ENCODE measurements at regions not wholly inside any gene's neighbourhood (a gene's known extent, or its start where the extent isn't known, plus 50 kb on each side); places are given as distances from the start of the nearest gene placed in this dataset.

DNA sequence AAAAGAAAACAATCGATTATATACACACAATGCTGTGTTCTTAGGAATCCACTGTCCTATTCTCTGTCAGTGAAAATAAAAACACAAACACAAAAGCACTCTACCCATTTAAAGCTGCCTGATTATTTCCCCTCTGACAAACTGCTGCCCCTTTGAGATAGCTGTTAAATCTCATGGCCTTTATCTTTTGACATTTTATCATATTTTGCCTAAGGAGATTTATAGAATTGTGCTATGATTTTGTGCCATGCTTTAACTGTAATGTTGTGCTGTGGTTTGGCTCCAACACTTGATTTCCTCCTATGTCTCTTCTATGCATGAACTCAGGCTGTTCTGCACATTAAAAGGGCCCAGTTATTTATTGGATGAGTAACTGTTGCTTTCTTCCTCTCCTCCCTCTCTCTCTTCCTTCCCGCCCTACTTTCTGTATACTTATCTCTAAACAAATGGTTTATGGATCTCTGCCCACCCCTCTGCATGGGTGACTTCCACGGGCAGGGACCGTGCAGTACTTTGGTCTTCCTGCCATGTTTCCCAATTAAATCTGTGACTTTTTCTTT is 1096.6 kb downstream of the TSN start:
- no peak for DNase-seq

DNA sequence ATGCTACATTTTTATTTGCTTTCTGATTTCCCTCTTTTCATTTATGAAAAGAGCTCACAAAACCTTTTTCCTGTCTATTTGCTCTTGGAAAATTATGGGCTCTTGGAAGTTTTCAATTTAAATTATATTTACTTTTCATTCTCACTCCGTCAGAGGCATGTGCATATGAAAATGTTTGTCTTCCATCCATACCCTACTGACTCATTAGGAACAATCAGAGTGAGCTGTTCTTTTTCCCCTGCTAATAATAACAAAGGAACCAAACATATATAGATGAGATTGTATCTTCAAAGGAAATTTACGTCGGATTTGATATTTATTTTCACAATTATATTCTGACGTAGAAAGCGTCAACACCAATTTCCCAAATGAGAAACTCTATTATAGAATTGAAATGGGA is 1101.2 kb downstream of the TSN start:
- no peak for DNase-seq

DNA sequence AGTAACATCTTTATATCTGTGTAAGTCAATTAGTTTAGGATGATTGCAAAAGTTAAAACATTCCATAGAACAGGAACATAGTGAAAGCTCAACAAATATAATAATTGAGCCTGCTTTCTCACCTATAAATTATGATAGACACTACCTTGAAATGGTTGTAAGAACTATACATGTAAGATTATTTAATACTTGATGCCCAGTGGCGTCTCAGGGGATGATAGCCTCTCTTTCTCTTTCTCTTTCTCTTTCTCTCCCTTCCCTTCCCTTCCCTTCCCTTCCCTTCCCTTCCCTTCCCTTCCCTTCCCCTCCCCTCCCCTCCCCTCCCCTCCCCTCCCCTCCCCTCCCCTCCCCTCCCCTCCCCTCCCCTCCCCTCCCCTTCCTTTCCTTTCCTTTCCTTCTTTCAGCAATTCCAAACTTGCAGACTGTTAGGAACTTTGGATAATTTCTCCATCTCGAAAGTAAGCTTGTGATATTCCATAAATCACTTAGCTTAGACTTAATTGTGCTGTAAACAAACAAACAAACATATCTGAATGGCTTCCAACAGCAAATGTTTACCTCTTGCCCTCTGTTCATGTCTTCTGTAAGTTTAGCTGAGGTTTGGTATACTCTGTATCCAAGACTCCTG is 1102.7 kb downstream of the TSN start:
- no peak for DNase-seq

DNA sequence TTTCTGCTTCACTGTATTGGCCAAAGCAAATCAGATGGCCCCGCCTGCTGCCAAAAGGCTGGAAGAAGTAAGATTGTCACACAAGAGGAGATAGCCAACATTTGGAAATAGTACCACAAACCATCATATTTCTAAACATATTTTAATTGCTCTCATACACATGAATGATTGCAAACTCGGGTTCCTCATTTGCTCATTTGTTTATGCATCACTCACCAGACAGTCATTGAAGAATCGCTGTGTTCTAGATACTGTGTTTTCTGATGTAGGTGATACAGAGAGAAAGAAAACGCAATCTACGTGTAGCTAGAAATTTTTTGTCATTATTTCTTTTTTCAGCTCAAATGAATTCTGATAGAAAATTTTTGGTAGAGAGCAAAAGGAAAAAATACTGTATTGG is 1103.4 kb downstream of the TSN start:
- no peak for DNase-seq

DNA sequence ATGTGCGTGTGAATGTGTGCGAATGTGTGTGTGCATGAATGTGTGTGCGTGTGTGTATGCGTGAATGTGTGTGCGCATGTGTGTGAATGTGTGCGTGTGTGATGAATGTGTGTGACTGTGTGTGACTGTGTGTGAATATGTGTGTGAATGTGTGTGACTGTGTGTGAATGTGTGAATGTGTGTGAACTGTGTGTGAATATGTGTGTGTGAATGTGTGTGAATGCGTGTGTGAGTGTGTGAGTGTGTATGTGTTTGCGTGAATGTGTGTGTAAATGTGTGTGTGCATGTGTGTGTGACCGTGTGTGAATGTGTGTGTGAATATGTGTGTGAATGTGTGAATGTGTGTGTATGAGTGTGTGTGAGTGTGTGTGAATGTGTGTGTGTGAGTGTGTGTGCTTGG is 1103.8 kb downstream of the TSN start:
- no peak for DNase-seq

DNA sequence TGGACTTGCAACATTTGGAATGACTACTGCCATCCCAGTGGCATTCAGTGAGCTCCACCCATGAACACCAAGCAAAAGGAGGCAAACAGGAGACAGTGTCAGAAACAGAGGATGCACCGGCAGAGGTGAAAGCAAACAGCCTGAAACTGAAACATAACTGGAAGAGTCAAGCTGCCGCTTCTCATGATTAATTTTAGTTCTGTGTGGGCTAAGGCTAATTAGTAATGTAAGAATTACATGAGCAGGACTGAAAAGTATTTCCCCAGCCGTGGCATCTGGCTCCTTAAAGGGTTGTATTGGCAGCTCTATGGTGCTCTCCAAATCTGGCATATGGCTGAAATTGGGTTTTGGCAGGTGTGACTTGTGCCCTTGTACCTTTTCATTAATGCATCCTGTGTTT is 1108.1 kb downstream of the TSN start:
- no peak for DNase-seq

DNA sequence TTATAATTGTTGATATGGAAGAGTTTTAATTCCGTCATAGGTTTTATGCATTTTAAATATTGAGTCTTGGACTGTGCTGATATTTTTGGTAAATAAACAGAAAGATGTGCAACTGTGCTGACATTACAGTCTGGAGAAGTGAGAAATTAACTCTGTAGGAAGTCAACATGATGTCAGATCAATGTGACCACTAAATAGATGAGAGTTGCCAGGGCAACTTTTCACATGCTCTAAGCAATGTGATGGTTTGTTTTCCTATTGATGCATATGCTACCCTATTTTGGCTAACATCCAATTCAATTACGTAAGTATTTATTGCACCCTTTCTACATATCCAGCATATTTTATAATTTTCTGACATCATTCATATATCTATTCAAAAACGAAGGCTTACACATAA is 1109.3 kb downstream of the TSN start:
- DNase-seq: no peak

DNA sequence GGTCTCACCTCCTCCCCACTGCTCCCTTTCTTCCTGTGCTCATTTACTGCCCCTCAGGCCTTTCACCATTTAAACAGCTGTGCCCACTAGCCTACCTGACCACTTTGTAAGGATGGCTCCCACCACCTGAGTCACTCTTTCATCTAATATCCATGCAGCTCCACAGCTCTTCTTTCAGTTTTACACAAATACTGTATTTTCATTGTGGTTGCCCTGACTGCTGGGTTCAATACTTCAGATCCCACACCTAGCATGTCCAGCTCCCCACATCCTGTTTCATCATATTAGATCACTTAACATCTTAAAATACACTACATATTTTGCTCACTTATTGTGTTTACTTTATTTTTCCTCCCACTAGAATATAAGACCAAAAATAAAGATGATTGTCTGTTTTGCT is 1110.6 kb downstream of the TSN start:
- DNase-seq: no peak

DNA sequence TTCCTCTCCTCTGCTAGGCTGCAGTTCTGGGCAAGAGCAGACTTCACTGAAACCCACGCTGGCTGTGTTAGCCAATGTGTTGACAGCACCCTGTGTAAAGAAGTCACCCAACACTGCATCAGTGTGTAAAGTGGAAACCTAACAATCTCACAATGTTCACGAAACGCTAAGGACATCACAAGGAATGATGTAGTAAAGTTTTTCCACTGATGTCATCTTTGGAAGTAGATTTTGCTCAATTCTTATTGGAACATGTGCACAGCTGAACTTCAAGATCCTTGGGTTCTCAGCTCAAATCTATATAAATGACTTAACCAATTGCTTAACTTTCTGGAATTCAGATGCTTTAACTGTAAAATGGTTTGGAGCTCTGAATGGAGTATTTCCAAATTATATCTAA is 1112.5 kb downstream of the TSN start:
- no peak for DNase-seq

DNA sequence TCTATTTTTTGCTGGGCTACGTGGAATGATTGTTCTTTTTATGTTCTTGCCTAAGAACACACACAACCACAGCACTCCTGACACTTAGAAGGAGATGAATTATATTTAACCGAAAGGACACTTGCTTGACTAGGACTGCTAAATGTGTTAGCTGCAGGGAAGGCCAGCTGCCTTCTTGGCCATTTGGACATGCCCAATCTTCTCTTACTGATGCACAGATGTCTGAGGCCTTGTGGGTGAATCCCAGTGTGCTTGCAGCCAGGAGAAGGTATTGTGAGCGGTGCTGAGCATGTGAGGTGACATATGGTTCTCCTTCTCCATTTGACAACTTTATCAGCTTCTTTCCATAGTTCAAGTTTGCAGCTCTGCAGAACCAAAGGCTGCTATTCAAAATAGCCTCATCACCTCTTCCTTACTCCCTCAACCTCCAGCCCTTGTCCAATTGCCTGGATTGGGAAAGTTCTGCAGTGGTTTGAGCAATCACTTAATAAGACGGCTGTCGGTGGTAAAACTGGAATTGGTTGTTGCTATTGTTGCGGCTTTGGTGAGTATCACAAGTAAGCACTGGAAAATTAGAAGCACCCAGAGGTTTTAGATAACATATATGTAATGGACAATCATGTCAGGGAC is 1113.3 kb downstream of the TSN start:
- DNase-seq: no peak

DNA sequence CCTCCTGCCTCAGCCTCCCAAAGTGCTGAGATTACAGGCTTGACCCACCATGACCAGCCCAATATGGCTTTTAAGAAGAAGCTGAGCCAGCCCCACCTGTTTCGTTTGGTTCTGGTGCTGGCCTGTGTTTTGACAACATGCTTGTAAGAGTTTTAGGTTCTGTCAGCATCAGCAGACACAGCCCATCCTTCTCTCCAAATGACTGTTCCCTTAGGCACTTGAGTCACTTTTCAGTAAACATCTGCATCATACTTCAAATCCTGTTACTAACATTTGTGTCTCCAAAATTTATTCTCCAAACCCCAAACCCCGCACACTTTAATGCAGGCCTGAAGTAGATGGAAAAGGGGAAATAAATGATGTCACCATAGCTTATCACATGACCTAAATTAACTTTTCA is 1118.5 kb downstream of the TSN start:
- no peak for DNase-seq

DNA sequence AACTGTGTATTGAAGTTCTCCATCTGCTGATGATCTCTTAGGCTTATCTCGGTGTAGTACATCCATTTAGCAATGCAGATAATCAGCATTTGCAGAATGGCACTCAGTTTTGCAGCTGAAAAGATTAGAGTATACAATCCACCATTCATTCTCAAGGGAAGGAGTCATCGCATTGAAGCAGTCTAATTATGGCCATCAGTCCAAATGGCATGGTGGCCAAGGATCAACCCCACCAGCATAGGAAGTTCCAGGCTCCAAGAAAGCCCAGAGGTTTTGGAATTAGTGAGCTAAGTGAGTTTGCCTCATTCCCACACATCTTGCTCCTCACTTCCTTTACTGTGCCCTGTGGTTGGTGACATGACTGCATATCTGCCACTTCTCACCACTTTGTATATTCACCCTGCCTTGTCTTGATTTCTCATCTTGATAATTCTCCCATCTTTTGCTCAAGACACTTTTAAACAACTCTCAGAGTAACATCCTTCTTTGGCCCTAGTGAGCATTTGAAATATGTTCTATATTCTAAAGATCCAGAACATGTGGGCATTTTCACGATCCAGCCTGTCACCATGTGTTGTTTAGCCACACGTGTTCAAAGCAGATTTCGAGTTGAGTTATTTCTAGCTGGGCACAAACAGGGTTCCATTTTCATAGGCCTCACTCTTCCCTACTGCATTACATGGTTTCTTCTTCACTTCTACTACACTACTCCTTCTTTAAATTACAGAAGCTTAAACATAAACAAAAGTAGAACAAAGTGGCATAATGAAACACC is 1119.8 kb downstream of the TSN start:
- no peak for DNase-seq

DNA sequence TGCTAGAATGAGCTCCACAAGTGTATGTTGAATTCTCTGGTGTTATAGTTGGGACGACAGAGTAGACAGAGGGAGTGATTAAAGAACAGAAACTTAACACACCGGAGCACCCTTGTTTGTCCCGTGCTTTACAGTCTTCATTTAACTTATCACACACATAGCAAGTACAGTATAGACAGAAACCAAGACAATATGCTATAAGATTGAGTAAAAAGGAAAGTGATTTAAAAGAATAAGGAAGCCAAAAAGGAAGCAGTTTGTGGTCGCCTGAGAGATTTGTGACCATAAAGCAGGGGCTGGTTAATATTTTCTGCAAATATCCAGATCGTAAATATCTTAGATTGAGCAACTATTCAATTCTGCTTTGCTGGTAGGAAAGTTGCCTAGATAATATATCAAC is 1128.4 kb downstream of the TSN start:
- DNase-seq: no peak

DNA sequence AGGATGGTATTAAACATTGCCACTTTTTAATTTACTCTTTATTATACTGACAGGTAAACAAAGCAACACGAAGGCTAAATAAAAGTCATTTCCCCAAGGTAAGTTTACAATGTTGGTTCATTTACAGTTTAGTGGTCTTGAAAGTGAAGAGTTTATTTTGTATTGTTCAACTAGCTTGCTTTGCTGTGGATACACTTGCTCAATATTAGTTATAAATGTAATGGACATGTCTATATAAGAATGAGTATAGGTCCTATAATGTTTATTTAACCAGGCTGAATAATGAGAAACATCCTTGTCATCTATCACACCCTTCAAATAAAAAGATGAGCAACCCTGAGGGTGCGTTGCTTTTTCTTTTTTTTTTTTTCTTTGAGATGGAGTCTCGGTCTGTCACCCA is 1129.4 kb downstream of the TSN start:
- no peak for DNase-seq

DNA sequence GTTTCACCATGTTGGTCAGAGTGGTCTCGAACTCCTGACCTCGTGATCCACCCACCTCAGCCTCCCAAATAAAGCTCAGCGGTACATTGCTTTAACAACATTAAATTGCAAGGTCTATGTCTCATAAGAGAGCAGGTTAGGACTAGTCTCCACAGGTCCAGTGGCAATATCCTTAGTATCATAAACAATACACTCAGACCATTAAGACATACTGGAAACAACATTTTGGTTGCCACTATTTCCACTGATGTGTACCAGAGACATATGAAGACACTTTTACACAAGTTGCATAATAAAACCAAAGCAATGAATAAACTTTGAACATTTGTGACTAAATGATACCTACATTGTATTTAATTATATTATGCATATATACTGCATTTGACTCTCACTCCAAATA is 1130.0 kb downstream of the TSN start:
- DNase-seq: no peak

DNA sequence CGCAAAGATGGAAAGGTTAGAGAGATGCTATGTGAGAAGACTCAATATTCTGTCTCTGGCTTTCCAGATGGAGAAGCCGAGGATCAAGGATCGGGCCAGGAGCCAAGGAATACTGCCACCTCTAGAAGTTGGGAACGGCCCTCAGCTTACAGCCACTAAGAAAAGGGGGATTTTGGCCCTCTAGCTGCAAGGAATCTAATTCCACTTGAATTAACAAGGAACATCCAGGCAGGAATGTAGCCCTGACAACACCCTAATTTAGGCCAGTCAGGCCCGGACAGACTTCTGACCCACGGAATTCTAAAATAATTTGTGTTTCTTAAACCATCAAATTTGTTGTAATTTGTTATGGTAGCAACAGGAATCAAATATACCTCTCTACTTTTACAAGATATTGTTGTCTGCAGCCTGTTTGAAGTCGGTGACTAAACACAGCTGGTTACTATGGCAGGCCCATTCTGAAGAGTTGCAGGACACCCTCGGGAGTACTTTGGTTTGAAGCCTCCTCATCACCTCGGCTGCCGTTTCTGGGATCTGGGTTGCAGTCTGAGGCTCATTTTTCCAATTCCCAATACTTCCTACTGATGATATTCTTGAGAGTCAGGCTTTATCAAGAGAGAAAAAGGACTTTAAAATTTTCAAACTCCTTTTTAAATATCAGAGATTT is 1131.2 kb downstream of the TSN start:
- DNase-seq: no peak

DNA sequence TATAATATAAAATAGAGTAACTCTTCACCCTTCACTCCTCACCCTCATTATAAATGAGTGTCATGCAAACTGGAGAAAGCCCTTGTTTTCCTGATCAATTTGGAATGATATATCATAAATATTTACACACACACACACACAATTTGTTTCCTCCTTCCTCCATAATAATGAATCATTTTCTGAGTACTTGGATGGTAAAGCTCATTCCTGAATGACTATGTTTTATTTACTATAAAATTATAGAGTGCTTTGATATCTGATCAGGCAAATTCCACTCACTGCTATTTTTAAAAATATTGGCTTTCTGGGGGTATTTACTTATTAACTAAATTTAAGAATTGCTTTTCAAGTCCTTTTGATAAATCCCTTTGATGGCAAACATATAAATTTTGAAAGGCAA is 1125.5 kb upstream of the CNTNAP5 start:
- DNase-seq: no peak

DNA sequence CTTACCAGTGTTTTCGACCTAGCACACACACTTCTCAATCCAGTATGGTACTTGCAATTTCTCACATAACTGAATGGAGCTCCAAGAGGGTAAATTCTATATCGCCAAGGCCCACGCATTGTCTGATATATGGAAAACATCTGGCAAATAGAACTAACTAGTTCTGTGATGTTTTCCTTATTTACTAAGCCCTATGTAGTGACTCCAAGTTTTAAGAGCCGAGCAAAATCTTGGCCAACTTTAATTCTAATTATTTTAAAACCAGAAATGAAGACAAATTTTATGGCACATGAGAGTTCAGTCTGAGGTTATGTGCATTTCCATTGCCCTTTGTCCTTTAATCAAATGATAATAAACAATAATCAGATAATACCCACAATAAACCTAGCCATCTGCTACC is 1119.7 kb upstream of the CNTNAP5 start:
- DNase-seq: no peak

DNA sequence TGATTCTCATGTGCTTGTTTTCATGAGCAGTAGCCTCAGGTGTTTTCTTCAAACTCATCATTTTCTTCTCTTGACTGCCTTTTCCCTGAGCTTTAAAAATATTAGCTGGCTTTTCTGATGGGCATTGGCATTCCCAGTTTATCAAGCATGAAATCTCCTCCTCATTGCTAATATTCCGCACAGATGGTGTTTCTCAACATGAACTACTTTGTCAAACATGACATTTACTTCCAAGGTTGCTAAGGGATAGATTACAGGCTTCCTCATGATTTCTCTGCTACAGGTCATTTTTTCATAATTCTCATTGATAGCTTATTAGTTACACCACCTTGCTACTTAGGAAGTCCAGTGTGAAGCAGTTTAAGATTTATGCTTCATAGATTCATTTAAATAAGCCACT is 1116.9 kb upstream of the CNTNAP5 start:
- DNase-seq: no peak

DNA sequence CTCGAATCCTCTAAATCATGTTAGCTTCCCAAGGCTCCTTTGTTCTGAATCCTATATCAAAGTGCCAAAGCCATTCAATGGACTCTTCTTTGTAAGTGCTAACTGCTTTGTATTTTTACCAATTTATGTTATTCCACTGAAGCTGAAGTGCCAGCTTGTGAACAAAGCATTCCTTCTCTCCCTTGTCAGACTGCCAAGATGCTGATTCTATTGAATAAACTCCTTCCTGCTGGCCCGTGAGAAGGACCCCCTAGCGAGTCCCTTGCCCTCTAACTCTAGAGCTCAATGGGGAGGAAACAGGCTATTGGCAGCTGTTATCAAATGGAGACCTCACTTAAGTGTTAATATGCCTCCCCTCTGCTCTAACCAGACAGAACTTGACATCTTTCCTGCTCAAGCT is 1097.9 kb upstream of the CNTNAP5 start:
- DNase-seq: no peak

DNA sequence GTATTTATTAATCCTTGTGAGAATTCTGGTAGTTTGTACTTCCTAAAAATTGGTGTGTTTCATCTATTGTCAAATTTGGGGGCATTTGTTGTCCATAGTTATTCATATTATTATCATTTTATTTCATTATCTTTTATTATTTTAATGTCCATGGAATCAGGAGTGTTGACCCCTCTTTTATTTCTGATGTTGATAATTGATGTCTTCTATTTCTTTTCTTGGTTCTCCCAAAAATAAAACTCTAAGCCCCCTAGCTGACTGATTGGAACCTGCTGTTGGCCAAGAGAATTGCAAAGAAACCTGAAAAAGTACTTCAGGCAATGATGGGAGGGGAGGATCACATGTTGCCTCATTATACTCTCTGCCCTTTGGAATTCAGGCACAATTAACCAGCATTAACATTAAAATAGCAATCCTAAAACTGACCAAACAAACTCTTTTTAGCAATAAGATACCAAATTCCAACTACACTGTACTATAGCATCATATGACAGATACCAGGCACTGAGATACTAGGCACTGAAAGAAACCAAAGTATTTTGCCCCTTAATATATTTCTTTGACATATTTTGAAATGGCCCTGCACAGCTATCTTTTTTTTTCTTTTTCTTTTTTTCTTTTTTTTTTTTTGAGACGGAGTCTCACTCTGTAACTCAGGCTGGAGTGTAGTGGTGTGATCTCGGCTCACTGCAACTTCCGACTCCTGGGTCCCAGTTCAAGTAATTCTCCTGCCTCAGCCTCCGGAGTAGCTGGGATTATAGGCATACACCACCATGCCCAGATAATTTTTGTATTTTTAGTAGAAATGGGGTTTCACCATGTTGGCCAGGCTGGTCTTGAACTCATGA is 1097.2 kb upstream of the CNTNAP5 start:
- DNase-seq: no peak

DNA sequence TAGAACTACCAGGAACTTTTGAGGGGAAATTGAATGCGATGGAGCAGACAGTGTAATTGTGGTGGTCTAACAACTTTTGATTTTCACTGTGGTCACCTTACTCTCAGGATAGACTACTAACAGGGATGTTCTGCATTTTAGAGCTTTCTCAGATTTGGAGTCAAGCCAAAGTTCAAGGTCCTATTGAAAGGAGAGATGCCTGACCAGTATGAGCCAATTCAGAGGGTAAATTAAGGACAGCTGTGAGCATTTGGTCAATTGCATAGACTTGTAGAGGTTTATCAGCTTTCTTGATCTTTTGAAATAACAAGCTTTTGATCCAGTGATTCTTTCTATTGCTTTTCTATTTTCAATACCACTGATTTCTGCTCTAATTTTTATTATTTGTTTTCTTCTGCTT is 1095.7 kb upstream of the CNTNAP5 start:
- no peak for DNase-seq

DNA sequence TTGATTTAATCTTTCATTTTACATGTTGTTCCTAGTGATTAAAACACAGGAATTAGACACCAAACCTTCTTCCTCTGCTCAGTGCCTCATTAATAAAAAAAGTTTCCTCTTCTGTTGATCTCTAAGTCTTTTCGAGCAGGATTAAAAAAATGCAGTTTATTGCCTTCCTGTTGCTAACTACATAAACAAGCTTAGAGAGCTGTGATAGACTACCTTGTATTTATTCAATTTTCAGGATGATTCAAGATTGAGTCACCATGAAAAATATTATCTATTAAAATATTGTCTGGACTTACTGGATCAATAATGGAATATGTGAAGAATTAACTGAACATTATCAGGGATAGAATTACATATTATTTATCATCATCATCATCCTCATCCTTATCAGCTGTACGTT is 1089.6 kb upstream of the CNTNAP5 start:
- DNase-seq: no peak

All from CD4-positive, alpha-beta T cell treated with Interleukin-4 for 1 hour (primary cell).